GM19351 (cell line): ENCODE measurements at regions not wholly inside any gene's neighbourhood (a gene's known extent, or its start where the extent isn't known, plus 50 kb on each side); places are given as distances from the start of the nearest gene placed in this dataset.

Experiments
- ATAC-seq: cut with Tn5 transposase; IDR thresholded peaks from one replicate; pipeline ENCODE4 v1.9.1; 2021; ENCODE audit warnings: mild to moderate bottlenecking, moderate library complexity; ENCODE audit not compliant: unreplicated experiment

DNA sequence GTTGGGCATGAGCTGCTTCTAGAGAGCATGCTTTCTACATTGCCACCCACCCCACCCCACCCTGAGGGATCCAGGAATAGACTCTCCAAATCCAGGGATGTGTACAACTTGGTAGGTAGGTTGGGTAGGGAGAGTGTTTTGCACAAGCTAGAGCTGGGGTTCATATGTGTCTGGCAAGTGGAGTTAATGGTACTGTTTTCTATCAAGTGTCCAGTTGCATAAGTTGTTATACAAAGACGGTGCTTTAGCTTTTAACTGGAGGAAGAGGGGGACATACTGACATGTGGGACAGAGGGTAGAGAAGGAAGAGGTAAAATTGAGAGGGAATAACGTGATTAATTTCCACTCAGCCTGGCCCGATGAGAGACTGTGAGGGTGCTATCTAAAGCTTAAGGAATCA lies 51.0 kb upstream of the TNC start:
- ATAC-seq: no peak

DNA sequence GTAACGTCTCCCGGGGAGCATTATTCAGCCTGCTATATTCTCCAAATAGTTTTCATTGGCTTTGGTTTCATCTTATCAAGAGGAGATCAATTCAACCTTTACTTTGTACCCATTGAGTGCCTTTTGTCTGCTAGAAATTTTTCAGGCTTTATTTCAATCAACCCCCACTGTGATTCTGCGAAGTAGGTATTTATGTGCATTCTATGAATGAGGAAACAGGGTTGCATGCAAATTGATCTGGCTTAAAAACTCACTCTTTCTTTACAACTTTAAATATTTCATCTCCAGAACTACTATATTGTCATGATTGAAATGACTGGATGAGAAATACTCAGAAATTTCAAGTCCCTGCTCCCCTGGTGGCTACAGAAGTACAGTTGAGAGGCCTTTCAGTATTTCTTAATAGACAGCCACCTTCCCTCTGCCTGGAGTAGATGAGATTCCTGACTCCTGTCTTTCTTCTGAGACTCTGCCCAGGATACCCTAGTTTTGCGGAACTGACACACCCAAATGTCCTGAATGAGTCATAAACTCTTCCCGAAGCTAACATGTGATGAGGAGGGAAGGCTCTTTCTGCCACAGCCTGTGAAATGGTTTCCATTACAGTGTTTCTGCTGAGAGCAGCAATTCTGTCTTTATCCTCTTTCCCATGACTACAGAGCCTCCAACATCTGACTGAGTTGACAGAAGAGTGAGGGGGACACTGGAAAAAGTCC lies 52.6 kb upstream of the TNC start:
- ATAC-seq: no peak

GRCh38 chr9:115171921-115172388 lies 54.0 kb upstream of the TNC start:
- ATAC-seq: no peak

- ATAC-seq: no peak
Measured at GRCh38 chr9:115182264-115182663, 64.3 kb upstream of the TNC start.

GRCh38 chr9:115183436-115183835 lies 65.5 kb upstream of the TNC start:
- no peak for ATAC-seq

DNA sequence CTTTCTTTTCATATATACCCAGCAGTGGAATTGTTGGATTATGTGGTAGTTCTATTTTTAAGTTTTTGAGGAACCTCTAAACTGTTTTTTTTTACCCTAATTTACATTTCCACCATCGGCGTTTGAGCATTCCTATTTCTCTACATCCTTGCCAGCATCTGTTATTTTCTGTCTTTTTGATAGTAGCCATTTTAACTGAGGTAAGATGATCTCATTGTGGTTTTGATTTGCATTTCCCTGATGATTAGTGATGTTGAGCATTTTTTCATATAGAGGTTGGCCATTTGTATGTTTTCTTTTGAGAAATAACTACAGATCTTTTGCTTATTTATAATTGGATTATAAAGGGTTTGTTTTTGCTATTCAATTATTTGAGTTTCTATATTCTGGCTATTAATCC lies 71.7 kb upstream of the TNC start:
- no peak for ATAC-seq

- no peak for ATAC-seq
Measured at GRCh38 chr9:115191667-115192066, 73.7 kb upstream of the TNC start.

GRCh38 chr9:115192280-115192679 lies 74.3 kb upstream of the TNC start:
- ATAC-seq: no peak

DNA sequence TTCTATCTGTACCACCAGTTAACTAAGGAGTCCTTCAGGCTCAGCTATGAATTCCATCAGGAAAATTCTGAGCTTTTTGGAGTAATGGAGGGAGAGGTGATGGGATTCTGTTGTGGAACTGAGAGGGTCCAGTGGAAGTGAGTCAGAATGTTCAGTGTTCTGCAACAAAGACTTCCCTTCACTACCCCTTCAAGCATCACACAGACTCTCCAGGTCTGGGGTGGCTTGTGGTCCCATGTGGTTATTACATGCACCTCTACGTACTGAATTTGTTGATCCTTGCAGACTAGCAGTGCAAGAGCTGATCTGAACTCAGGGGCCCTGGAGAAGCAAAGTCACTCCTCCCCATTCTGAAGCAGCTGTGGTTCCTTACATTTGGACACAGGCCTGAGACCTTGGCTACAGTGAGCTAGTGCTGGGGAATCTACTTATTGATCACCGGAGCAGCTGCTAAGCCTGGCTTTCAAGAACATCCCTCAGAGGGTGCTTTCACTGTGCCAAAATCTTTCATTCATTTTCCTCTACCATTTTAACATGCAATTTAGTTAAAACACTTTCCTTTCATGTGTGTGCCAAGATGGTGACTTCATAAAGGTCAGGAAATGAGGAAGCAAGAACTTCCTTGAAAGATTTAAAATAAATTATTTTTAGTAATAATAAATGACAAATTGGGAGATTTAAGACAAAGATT lies 75.0 kb upstream of the TNC start:
- peak; percentile 81 for ATAC-seq

- ATAC-seq: no peak
Measured at GRCh38 chr9:115193777-115194176, 75.8 kb upstream of the TNC start.

- no peak for ATAC-seq
Measured at GRCh38 chr9:115194216-115194615, 76.3 kb upstream of the TNC start.

DNA sequence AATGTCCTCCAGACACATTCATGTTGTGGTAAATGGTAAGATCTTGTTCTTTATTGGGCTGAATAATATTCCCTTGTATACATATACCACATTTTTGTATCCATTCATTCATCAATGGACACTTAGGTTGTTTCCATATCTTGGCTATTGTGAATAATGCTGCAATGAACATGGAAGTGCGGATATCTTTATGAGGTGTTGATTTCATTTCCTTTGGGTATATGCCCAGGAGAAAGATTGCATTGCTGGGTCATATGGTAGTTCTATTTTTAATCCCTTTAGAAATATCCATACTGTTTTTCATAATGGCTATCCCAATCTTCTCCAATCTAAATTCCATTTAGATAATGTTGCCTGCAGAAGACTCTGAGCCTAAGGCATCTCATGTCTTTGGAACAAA lies 78.0 kb upstream of the TNC start:
- no peak for ATAC-seq

- ATAC-seq: no peak
Measured at GRCh38 chr9:115196919-115197318, 79.0 kb upstream of the TNC start.

GRCh38 chr9:115198001-115198400 lies 80.0 kb upstream of the TNC start:
- ATAC-seq: no peak

- no peak for ATAC-seq
Measured at GRCh38 chr9:115200711-115201505, 83.0 kb upstream of the TNC start.

GRCh38 chr9:115202181-115202580 lies 84.2 kb upstream of the TNC start:
- ATAC-seq: no peak

GRCh38 chr9:115202960-115203751 lies 85.2 kb upstream of the TNC start:
- ATAC-seq: no peak

- ATAC-seq: peak; percentile 43
Measured at GRCh38 chr9:115204904-115205453, 87.0 kb upstream of the TNC start.

- peak; percentile 35 for ATAC-seq
Measured at GRCh38 chr9:115207003-115207836, 89.3 kb upstream of the TNC start.

DNA sequence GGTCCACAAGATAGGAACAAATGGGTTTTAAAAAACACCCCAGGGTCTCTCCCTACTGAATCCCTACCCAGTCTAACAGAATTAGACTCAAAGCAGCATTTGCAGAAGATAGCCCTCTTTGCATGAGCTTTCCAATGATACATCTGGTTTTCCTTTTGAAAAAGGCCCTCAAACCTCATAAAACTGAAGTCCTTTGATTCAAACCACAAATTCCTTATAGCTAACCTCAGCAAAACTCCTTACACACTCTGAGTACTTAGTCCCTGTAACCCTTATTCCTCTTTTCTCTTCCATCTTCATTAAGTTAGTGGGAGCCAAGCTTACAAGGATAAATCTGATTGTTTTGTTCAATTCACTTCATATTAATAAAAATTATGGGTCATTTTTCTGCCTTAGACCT lies 90.5 kb upstream of the TNC start:
- ATAC-seq: no peak
